ENCODE measurements at regions not wholly inside any gene's neighbourhood (a gene's known extent, or its start where the extent isn't known, plus 50 kb on each side); places are given as distances from the start of the nearest gene placed in this dataset.

GRCh38 chrX:121308276-121308805 is 260.9 kb downstream of the GLUD2 start:
- peak; percentile 53 for TF ChIP-seq CTCF (IDR thresholded peaks at IDR 0.05; ENCODE audit: low read depth, low read length)

GRCh38 chrX:121310820-121311219 is 263.4 kb downstream of the GLUD2 start:
- in situ Hi-C loops (cut with HindIII; ENCODE audit: low sequenced_read_pairs): no loop called here
- H3K4me3 ChIP-seq (ENCODE audit: low read depth, low read length): no peak overlapping the region
- no peak for DNase-seq (ENCODE audit: low read depth, low spot score)
- TF ChIP-seq CTCF (IDR thresholded peaks at IDR 0.05; ENCODE audit: low read depth, low read length): no peak

More at GRCh38 chrX:121308276-121308805, 260.9 kb downstream of the GLUD2 start:
- DNase-seq (ENCODE audit: low read depth, low spot score): peak; percentile 76
- in situ Hi-C loops (cut with HindIII; ENCODE audit: low sequenced_read_pairs): no loop called here
- H3K4me3 ChIP-seq (ENCODE audit: low read depth, low read length): no peak overlapping the region

GRCh38 chrX:121320441-121320840 is 273.0 kb downstream of the GLUD2 start:
- no peak for TF ChIP-seq CTCF (IDR thresholded peaks at IDR 0.05; ENCODE audit: low read depth, low read length)
- DNase-seq (ENCODE audit: low read depth, low spot score): no peak
- in situ Hi-C loops (cut with HindIII; ENCODE audit: low sequenced_read_pairs): no loop called here
- H3K4me3 ChIP-seq (ENCODE audit: low read depth, low read length): no peak overlapping the region

- H3K4me3 ChIP-seq (ENCODE audit: low read depth, low read length): no peak overlapping the region
- in situ Hi-C loops (cut with HindIII; ENCODE audit: low sequenced_read_pairs): no loop called here
- no peak for DNase-seq (ENCODE audit: low read depth, low spot score)
- TF ChIP-seq CTCF (IDR thresholded peaks at IDR 0.05; ENCODE audit: low read depth, low read length): no peak
These were observed 274.7 kb downstream of the GLUD2 start for GRCh38 chrX:121322159-121322558.

GRCh38 chrX:121323337-121323736 is 275.9 kb downstream of the GLUD2 start:
- in situ Hi-C loops (cut with HindIII; ENCODE audit: low sequenced_read_pairs): no loop called here
- no peak for DNase-seq (ENCODE audit: low read depth, low spot score)
- TF ChIP-seq CTCF (IDR thresholded peaks at IDR 0.05; ENCODE audit: low read depth, low read length): no peak

GRCh38 chrX:121333942-121334341 is 286.5 kb downstream of the GLUD2 start:
- DNase-seq (ENCODE audit: low read depth, low spot score): no peak
- in situ Hi-C loops (cut with HindIII; ENCODE audit: low sequenced_read_pairs): no loop called here
- TF ChIP-seq CTCF (IDR thresholded peaks at IDR 0.05; ENCODE audit: low read depth, low read length): no peak
- no peak overlapping the region for H3K4me3 ChIP-seq (ENCODE audit: low read depth, low read length)

More at GRCh38 chrX:121323337-121323736, 275.9 kb downstream of the GLUD2 start:
- no peak overlapping the region for H3K4me3 ChIP-seq (ENCODE audit: low read depth, low read length)
